ENCODE measurements at regions not wholly inside any gene's neighbourhood (a gene's known extent, or its start where the extent isn't known, plus 50 kb on each side); places are given as distances from the start of the nearest gene placed in this dataset.

DNA sequence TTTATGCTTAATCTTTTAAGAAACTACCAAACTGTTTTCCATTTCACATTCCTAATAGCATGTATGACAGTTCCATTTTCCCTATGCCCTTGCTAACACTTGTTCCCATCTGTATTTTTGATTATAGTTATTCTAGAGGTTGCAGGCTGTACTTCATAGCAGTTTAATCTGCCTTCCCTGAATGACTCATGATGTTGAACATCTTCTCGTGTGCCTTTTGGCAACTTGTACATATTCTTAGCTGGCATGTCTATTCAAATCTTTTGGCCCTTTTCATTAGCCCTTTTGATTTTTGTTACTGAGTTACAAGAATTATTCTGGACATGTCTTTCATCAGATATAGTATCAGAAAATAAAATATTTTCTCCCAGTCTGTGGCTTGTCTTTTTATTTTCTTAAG, 320.3 kb downstream of the DIRAS2 start:
- Histone ChIP-seq H3K9ac (ENCODE audit: low read length) (no peak overlapping the region), H3K4me3 (ENCODE audit: low read length) (no peak overlapping the region), H3K4me1 (ENCODE audit: control insufficient read depth, low read depth, low read length) (no peaks in the 10 kb centered on the region)

DNA sequence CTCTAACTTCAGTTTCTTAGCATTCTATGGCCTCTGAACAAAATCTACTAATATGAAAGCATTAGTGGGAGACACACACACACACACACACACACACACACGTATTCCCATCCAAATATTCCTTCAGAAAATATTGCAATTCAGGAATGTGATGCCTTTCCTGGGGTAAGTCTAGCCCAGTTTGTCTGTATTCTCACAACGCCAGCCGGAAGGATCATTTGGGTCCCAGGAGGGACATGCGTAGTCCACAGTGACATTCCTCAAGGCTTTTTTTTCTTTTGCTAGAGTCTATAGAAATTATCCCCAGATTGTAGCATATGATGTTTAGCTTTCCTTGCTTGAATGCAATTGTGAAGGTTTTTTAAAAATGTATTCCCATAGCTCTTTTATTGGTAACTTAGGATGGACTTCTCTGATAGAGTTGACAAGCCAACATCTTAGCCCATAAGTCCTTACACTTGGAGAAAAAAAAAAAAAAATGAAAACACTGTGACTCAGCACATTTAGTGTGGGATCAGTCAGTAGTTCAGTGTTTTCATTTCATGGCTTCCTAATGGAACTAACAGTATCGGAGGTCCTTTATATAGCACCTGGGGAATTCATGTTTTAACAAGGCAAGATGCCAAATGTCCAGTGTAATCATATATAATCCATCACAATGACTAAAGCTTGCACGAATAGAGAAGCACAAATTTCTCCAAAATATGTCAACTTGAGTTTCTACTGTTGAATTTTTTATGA, 316.5 kb downstream of the DIRAS2 start:
- no peaks in the 10 kb centered on the region for H3K4me1 ChIP-seq (ENCODE audit: control insufficient read depth, low read depth, low read length)
- no peaks in the 10 kb centered on the region for H3K36me3 ChIP-seq (ENCODE audit: control insufficient read depth, low read depth, low read length)
- H3K9me3 ChIP-seq (ENCODE audit: control insufficient read depth, low read depth, low read length) = no peaks in the 10 kb centered on the region
- H3K4me3 ChIP-seq (ENCODE audit: low read length) = no peak overlapping the region
- no peak overlapping the region for H3K27ac ChIP-seq (ENCODE audit: low read length)
- H3K9ac ChIP-seq (ENCODE audit: low read length) = no peak overlapping the region
- no peaks in the 10 kb centered on the region for H3K27me3 ChIP-seq (ENCODE audit: control insufficient read depth, insufficient read depth, low read length)

More for the DNA sequence above, 320.3 kb downstream of the DIRAS2 start:
- H3K36me3 ChIP-seq (ENCODE audit: control insufficient read depth, low read depth, low read length) = no peaks in the 10 kb centered on the region
- no peak overlapping the region for H3K27ac ChIP-seq (ENCODE audit: low read length)
- H3K9me3 ChIP-seq (ENCODE audit: control insufficient read depth, low read depth, low read length) = no peaks in the 10 kb centered on the region
- H3K27me3 ChIP-seq (ENCODE audit: control insufficient read depth, insufficient read depth, low read length) = no peaks in the 10 kb centered on the region

DNA sequence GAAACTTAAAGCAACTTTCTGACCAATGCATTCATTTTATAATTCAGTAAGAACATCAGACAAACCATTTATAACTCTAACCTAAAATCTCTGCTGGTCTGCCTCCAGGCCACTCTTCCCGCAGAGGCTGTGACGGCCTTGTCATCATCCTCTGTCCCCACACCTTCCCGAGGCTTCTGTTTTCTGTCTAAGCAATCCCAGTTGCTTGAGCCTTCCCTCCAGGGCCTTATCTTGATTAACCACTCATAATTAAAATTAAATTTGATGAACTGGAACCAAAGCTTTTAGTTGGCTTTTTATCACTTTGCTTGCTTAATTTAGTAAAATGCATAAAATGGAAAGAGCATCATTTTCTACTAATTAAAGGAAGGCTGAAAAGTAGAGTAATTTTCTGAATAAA, 312.4 kb downstream of the DIRAS2 start:
- Histone ChIP-seq H3K4me3 (ENCODE audit: low read length) (no peak overlapping the region), H3K27ac (ENCODE audit: low read length) (no peak overlapping the region), H3K9me3 (ENCODE audit: control insufficient read depth, low read depth, low read length) (no peaks in the 10 kb centered on the region), H3K36me3 (ENCODE audit: control insufficient read depth, low read depth, low read length) (no peaks in the 10 kb centered on the region), H3K27me3 (ENCODE audit: control insufficient read depth, insufficient read depth, low read length) (no peaks in the 10 kb centered on the region), H3K4me1 (ENCODE audit: control insufficient read depth, low read depth, low read length) (peaks cover 17% of the 10 kb centered on the region), H3K9ac (ENCODE audit: low read length) (no peak overlapping the region)

DNA sequence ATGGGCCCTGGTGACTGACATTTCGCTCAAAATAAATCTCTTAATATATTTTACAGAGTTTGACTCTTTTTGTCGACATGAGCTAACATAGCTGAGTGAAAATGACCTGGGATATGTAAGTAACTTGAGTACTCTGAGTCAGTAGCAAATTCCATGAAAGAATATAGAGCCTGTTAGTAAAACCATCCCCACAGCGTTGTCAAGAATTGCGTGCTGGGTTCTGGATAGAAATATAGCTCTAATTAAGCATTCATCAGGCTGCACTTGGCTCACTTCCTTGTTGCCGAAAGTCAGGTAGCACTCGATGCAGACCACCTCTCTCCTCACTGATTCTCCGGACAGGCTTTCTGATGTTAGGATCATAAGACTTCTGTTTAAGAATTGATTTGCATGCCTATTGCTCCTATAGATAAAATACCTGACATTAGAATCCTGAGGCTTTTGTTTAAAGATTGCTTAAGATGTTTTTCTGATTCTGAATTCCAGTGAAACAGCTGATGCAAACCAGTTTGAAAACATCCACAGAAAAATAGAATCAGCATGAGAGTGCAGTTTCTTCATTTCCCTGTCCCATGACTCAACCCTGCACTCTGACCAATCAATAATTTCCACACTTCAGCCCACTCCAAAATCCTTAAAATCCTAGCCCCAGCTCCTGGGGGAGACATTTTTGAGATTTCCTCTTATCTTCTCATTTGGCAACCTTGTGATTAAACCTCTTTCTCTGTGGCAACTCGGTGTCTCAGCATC, 310.6 kb downstream of the DIRAS2 start:
- Histone ChIP-seq H3K4me1 (ENCODE audit: control insufficient read depth, low read depth, low read length) (peaks cover 17% of the 10 kb centered on the region), H3K27ac (ENCODE audit: low read length) (no peak overlapping the region), H3K27me3 (ENCODE audit: control insufficient read depth, insufficient read depth, low read length) (no peaks in the 10 kb centered on the region), H3K4me3 (ENCODE audit: low read length) (no peak overlapping the region), H3K9ac (ENCODE audit: low read length) (no peak overlapping the region), H3K9me3 (ENCODE audit: control insufficient read depth, low read depth, low read length) (no peaks in the 10 kb centered on the region), H3K36me3 (ENCODE audit: control insufficient read depth, low read depth, low read length) (no peaks in the 10 kb centered on the region)

DNA sequence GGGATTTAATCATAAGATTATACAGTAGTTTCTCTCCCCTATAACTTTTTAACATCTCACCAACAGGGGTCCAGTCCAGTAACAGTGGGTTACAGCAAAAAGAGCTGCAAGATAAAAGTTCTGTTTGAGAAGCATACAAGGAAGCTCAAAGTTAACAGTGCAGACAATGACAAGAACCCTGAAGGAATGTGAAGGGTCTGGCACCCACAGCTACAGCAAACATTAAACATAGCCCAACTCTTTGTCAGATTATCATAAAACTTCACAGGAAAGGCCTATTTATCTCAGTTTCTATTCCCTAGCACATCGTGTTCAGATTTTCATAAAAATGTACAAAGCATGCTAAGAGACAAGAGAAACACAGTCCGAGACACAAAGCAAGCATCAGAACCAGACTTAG, 309.4 kb downstream of the DIRAS2 start:
- no peaks in the 10 kb centered on the region for H3K36me3 ChIP-seq (ENCODE audit: control insufficient read depth, low read depth, low read length)
- peaks cover 17% of the 10 kb centered on the region for H3K4me1 ChIP-seq (ENCODE audit: control insufficient read depth, low read depth, low read length)
- no peaks in the 10 kb centered on the region for H3K9me3 ChIP-seq (ENCODE audit: control insufficient read depth, low read depth, low read length)
- no peak overlapping the region for H3K27ac ChIP-seq (ENCODE audit: low read length)
- H3K4me3 ChIP-seq (ENCODE audit: low read length) = no peak overlapping the region
- H3K9ac ChIP-seq (ENCODE audit: low read length) = no peak overlapping the region
- H3K27me3 ChIP-seq (ENCODE audit: control insufficient read depth, insufficient read depth, low read length) = no peaks in the 10 kb centered on the region

DNA sequence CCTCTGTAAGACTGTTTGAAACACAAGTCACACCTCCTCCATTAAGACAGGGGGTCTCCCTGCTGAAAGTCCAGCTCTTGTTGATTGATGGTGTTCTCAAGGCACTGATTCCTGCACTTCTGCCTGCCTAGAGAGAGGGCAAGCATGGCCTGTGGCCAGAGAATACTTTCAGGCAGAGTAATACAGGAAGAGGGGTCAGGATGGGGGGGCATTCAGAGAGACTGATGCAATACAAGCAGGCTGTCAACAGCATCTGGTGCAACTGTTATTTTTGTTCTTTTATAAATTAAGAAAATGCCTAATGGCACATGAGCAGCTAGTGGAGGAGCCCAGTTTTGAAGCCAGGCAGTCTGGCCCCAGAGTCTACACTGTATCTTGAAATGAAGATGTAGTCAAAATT, 302.2 kb downstream of the DIRAS2 start:
- no peak overlapping the region for H3K9ac ChIP-seq (ENCODE audit: low read length)
- H3K4me3 ChIP-seq (ENCODE audit: low read length) = no peak overlapping the region
- no peaks in the 10 kb centered on the region for H3K9me3 ChIP-seq (ENCODE audit: control insufficient read depth, low read depth, low read length)
- no peak overlapping the region for H3K27ac ChIP-seq (ENCODE audit: low read length)
- no peaks in the 10 kb centered on the region for H3K36me3 ChIP-seq (ENCODE audit: control insufficient read depth, low read depth, low read length)
- no peaks in the 10 kb centered on the region for H3K27me3 ChIP-seq (ENCODE audit: control insufficient read depth, insufficient read depth, low read length)
- H3K4me1 ChIP-seq (ENCODE audit: control insufficient read depth, low read depth, low read length) = peaks cover 5% of the 10 kb centered on the region

DNA sequence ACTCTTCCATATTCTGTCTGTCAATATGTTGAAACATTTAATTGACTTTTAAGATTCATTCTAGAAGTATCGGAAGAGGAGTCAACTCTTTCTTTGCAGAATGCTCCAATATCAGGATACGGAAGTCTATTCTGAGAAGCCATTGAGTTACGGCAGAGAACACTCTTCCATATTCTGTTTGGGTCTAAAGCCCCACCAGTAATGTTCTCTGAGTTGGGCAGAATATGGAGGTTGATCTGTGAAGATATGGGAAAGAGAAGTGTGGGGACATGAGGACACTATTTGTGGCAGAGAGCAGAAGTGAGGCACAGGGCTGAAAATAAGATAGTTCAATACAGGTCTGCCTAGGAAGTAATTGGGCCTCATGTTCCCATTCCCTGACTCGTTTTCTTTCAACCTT, 300.0 kb downstream of the DIRAS2 start:
- no peaks in the 10 kb centered on the region for H3K9me3 ChIP-seq (ENCODE audit: control insufficient read depth, low read depth, low read length)
- H3K36me3 ChIP-seq (ENCODE audit: control insufficient read depth, low read depth, low read length) = no peaks in the 10 kb centered on the region
- no peak overlapping the region for H3K4me3 ChIP-seq (ENCODE audit: low read length)
- no peaks in the 10 kb centered on the region for H3K27me3 ChIP-seq (ENCODE audit: control insufficient read depth, insufficient read depth, low read length)
- H3K27ac ChIP-seq (ENCODE audit: low read length) = no peak overlapping the region
- H3K9ac ChIP-seq (ENCODE audit: low read length) = no peak overlapping the region
- peaks cover 5% of the 10 kb centered on the region for H3K4me1 ChIP-seq (ENCODE audit: control insufficient read depth, low read depth, low read length)

DNA sequence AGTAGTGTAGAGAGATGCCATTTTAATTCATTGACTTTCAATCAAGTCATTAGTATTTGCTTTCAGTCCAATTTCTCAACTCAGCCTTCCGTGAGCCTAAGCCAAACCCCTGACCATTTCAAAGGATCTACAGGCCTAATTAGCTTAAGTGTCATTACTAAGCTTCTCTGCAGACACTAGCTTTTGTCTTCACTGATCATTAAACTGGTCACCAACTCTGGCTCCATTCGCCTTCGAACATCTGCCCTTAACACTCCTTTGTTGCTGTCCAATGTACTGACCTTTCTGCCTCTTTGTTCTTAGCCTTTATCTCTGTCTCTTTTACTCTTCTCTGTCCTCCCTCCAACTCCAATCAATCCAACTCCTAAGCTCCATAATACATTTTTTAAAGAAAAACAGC, 299.3 kb downstream of the DIRAS2 start:
- Histone ChIP-seq H3K4me1 (ENCODE audit: control insufficient read depth, low read depth, low read length) (peaks cover 5% of the 10 kb centered on the region), H3K27me3 (ENCODE audit: control insufficient read depth, insufficient read depth, low read length) (no peaks in the 10 kb centered on the region), H3K9ac (ENCODE audit: low read length) (no peak overlapping the region), H3K36me3 (ENCODE audit: control insufficient read depth, low read depth, low read length) (no peaks in the 10 kb centered on the region), H3K27ac (ENCODE audit: low read length) (no peak overlapping the region), H3K9me3 (ENCODE audit: control insufficient read depth, low read depth, low read length) (no peaks in the 10 kb centered on the region), H3K4me3 (ENCODE audit: low read length) (no peak overlapping the region)

DNA sequence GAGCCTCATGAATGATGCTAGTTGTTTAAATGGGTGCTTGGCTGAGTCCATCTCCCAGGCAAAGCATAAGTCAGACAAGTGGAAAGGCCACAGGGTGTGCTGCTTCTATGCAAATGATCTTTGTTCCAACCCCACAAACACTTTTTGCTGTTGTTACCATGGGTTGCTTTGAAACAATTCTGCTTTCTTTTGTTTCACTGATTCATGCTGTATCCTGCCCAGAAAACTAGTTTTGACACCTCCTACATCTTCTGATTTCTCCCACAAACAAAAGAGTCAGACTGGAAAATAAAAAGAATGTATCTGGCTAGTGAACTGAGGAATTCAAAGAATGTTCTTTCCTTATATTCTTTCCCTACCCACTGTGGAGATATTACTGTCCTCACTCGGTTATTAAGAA, 298.6 kb downstream of the DIRAS2 start:
- no peak overlapping the region for H3K27ac ChIP-seq (ENCODE audit: low read length)
- no peak overlapping the region for H3K4me3 ChIP-seq (ENCODE audit: low read length)
- H3K36me3 ChIP-seq (ENCODE audit: control insufficient read depth, low read depth, low read length) = no peaks in the 10 kb centered on the region
- H3K9ac ChIP-seq (ENCODE audit: low read length) = no peak overlapping the region
- H3K27me3 ChIP-seq (ENCODE audit: control insufficient read depth, insufficient read depth, low read length) = no peaks in the 10 kb centered on the region
- peaks cover 5% of the 10 kb centered on the region for H3K4me1 ChIP-seq (ENCODE audit: control insufficient read depth, low read depth, low read length)
- no peaks in the 10 kb centered on the region for H3K9me3 ChIP-seq (ENCODE audit: control insufficient read depth, low read depth, low read length)

DNA sequence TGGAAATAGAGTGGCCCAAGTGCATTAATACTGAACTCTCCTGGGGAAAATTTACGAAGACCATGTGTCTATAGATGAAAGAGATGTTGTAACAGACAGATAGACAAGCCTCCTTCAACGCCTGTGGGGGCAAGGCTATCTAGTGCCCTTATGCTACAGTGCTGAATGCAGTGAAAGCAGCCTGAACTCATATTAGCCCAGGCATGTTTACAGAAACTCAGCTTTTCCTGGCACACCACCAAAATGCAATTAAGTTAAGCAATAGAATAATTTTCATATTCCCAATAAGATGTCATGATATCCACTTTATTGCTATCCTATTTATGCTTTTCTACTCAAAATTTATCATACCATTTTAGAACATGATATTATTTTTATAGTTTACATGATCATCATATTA, 277.0 kb downstream of the DIRAS2 start:
- H3K36me3 ChIP-seq (ENCODE audit: control insufficient read depth, low read depth, low read length) = no peaks in the 10 kb centered on the region
- no peak overlapping the region for H3K27ac ChIP-seq (ENCODE audit: low read length)
- H3K9me3 ChIP-seq (ENCODE audit: control insufficient read depth, low read depth, low read length) = no peaks in the 10 kb centered on the region
- no peaks in the 10 kb centered on the region for H3K4me1 ChIP-seq (ENCODE audit: control insufficient read depth, low read depth, low read length)
- H3K9ac ChIP-seq (ENCODE audit: low read length) = no peak overlapping the region
- no peak overlapping the region for H3K4me3 ChIP-seq (ENCODE audit: low read length)
- H3K27me3 ChIP-seq (ENCODE audit: control insufficient read depth, insufficient read depth, low read length) = no peaks in the 10 kb centered on the region

DNA sequence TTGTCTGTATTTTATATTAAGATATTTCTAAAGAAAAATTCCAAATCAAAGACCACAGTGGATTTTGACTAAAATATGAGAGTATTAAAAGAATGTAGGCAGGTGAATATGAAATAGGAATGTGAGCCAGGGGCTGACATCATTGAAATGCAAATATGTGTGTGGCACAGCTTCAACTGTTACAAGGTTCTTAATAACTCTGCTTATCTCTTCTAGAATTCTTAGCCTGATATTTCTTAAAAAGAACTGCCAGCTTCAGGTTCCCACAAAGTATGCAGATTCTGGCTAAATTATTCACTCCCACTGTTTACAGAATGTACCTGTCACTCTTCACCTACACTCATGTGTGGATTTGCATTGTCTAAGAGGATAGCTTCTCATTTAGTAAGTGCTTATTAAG, 274.4 kb downstream of the DIRAS2 start:
- no peak overlapping the region for H3K9ac ChIP-seq (ENCODE audit: low read length)
- no peak overlapping the region for H3K27ac ChIP-seq (ENCODE audit: low read length)
- no peak overlapping the region for H3K4me3 ChIP-seq (ENCODE audit: low read length)
- no peaks in the 10 kb centered on the region for H3K36me3 ChIP-seq (ENCODE audit: control insufficient read depth, low read depth, low read length)
- H3K27me3 ChIP-seq (ENCODE audit: control insufficient read depth, insufficient read depth, low read length) = no peaks in the 10 kb centered on the region
- H3K9me3 ChIP-seq (ENCODE audit: control insufficient read depth, low read depth, low read length) = no peaks in the 10 kb centered on the region
- no peaks in the 10 kb centered on the region for H3K4me1 ChIP-seq (ENCODE audit: control insufficient read depth, low read depth, low read length)

DNA sequence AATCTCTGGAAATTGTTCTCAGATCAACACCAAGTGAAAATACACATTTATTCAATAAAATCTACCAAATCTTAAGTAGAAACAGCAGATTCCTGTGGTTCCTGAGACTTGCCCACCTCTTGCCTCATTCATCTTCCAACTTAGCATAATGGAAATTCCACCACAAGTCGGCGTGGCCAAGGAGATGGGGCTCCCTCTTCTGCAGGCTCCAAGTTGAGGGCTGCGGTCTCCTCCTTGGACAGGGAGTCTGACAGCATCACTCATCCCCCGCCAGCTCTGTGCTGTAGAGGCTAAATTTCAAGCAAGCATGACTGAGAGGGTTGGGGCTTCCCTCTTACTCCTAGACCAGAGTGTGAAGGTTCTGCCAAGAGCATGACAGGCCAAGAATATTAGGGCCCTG, 273.7 kb downstream of the DIRAS2 start:
- H3K4me1 ChIP-seq (ENCODE audit: control insufficient read depth, low read depth, low read length) = no peaks in the 10 kb centered on the region

More for the DNA sequence above, 273.7 kb downstream of the DIRAS2 start:
- Histone ChIP-seq H3K4me3 (ENCODE audit: low read length) (no peak overlapping the region), H3K9ac (ENCODE audit: low read length) (no peak overlapping the region), H3K9me3 (ENCODE audit: control insufficient read depth, low read depth, low read length) (no peaks in the 10 kb centered on the region), H3K27me3 (ENCODE audit: control insufficient read depth, insufficient read depth, low read length) (no peaks in the 10 kb centered on the region), H3K36me3 (ENCODE audit: control insufficient read depth, low read depth, low read length) (no peaks in the 10 kb centered on the region), H3K27ac (ENCODE audit: low read length) (no peak overlapping the region)
